Thyroid gland (tissue), 4 donors: ENCODE measurements at regions not wholly inside any gene's neighbourhood (a gene's known extent, or its start where the extent isn't known, plus 50 kb on each side); places are given as distances from the start of the nearest gene placed in this dataset.
A peak's percentile ranks its signal among the peaks of the same experiment; 100 is the strongest.

Experiments used
- DNase-seq, 2 donors: peaks; one replicate each; pipeline ENCODE4 v3.0.0-alpha.2; 2019
- H3K27ac ChIP-seq, 3 donors: fragments of 200-600 bp; sonication (generic); 1 replicate in 2 of 3; 2 replicates in 1 of 3; pipeline ENCODE4 v1.5.1; 2016 to 2019; ENCODE audit warnings: mild to moderate bottlenecking in 1 of 3, moderate library complexity in 1 of 3
- H3K27me3 ChIP-seq: fragments of 200-600 bp; sonication (generic); one replicate; pipeline ENCODE4 v1.5.1; 2019
- H3K36me3 ChIP-seq, 2 donors: fragments of 200-600 bp; sonication (generic); one replicate each; pipeline ENCODE4 v1.5.1; 2016 to 2019
- H3K4me1 ChIP-seq, 2 donors: fragments of 200-600 bp; sonication (generic); one replicate each; pipeline ENCODE4 v1.5.1; 2017 to 2019
- H3K4me3 ChIP-seq, 3 donors: fragments of 200-600 bp; sonication (generic); replicated peaks in 1 of 3; 1 replicate in 2 of 3; 2 replicates in 1 of 3; pipeline ENCODE4 v1.5.1; 2016; ENCODE audit warnings: mild to moderate bottlenecking in 1 of 3
- H3K9me3 ChIP-seq: fragments of 200-600 bp; sonication (generic); one replicate; pipeline ENCODE4 v1.5.1; 2017
- CTCF ChIP-seq, 6 experiments: fragments of 200-600 bp in 3 of 6; fragments of 450-650 bp in 3 of 6; sonication (generic) in 3 of 6; IDR thresholded peaks; one replicate each; pipeline ENCODE4 v1.5.1; 2016 to 2019; ENCODE audit warnings: antibody characterized with exemption in 6 of 6, mild to moderate bottlenecking in 2 of 6, inconsistent platforms in 1 of 6, moderate library complexity in 1 of 6
- POLR2A ChIP-seq, 2 donors: fragments of 450-650 bp; IDR thresholded peaks; one replicate each; pipeline ENCODE4 v1.6.1; 2017; ENCODE audit warnings: antibody characterized with exemption in 2 of 2, mild to moderate bottlenecking in 2 of 2, moderate library complexity in 1 of 2
- WGBS, 2 donors: methylation state at CpG; one replicate each; pipeline ENCODE4 v1.1.5; 2017; 5-methylcytosine and 5-hydroxymethylcytosine counted together
- intact Hi-C: fragments of 100-400 bp; cut with DNase I; formaldehyde crosslinking; loops from one replicate; pipeline ENCODE4 v1.15.1; 2023

GRCh38 chr10:113991091-113991860, 52.4 kb upstream of the ADRB1 start:
- intact Hi-C loops: no loop called here
- no peak for DNase-seq
- 96 to 98% methylated on average over 11 of the region's 11 CpGs for WGBS, 2 donors
- Histone ChIP-seq H3K27ac (no peak overlapping the region), H3K4me1 (peaks cover 0 to 19% of the 10 kb centered on the region in 2 donors), H3K36me3 (no peaks in the 10 kb centered on the region), H3K9me3 (no peaks in the 10 kb centered on the region), H3K4me3 (no peak overlapping the region), H3K27me3 (no peaks in the 10 kb centered on the region)
- TF ChIP-seq CTCF (IDR thresholded peaks at IDR 0.05): no peak
- no peak for TF ChIP-seq POLR2A (IDR thresholded peaks at IDR 0.05)

GRCh38 chr10:113992471-113993011, 51.1 kb upstream of the ADRB1 start:
- WGBS, 2 donors: 81% methylated on average over 9 of the region's 9 CpGs

GRCh38 chr10:113993489-113993991, 50.1 kb upstream of the ADRB1 start:
- H3K4me3 ChIP-seq: no peak overlapping the region
- peak in 1 of 6 experiments; percentile 5 for TF ChIP-seq CTCF (IDR thresholded peaks at IDR 0.05)
- no peak for TF ChIP-seq POLR2A (IDR thresholded peaks at IDR 0.05)
- peaks cover 0 to 19% of the 10 kb centered on the region in 2 donors for H3K4me1 ChIP-seq
- H3K27me3 ChIP-seq: no peaks in the 10 kb centered on the region
- intact Hi-C loops: no loop called here
- no peaks in the 10 kb centered on the region for H3K36me3 ChIP-seq
- H3K27ac ChIP-seq: no peak overlapping the region
- WGBS, 2 donors: 66% methylated on average over 3 of the region's 3 CpGs
- no peaks in the 10 kb centered on the region for H3K9me3 ChIP-seq
- peak in 1 of 2 donors; percentile 11 for DNase-seq

More at GRCh38 chr10:113992471-113993011, 51.1 kb upstream of the ADRB1 start:
- Histone ChIP-seq H3K4me3 (no peak overlapping the region), H3K27me3 (no peaks in the 10 kb centered on the region), H3K27ac (no peak overlapping the region), H3K36me3 (no peaks in the 10 kb centered on the region), H3K9me3 (no peaks in the 10 kb centered on the region), H3K4me1 (peaks cover 0 to 19% of the 10 kb centered on the region in 2 donors)
- TF ChIP-seq CTCF (IDR thresholded peaks at IDR 0.05) (no peak), POLR2A (IDR thresholded peaks at IDR 0.05) (no peak)
- no peak for DNase-seq
- intact Hi-C loops: no loop called here
